Prostate gland (tissue), 2 donors: ENCODE measurements at regions not wholly inside any gene's neighbourhood (a gene's known extent, or its start where the extent isn't known, plus 50 kb on each side); places are given as distances from the start of the nearest gene placed in this dataset.

Experiments
- CTCF ChIP-seq, 4 experiments: fragments of 200-600 bp in 2 of 4; fragments of 450-650 bp in 2 of 4; sonication (generic) in 2 of 4; IDR thresholded peaks; 1 replicate in 3 of 4; 2 replicates in 1 of 4; pipeline ENCODE4 v1.5.1; 2016 to 2019; ENCODE audit warnings: antibody characterized with exemption in 4 of 4, mild to moderate bottlenecking in 2 of 4, moderate library complexity in 2 of 4
- POLR2A ChIP-seq: fragments of 450-650 bp; IDR thresholded peaks from one replicate; pipeline ENCODE4 v1.6.1; 2016; ENCODE audit warnings: antibody characterized with exemption, mild to moderate bottlenecking

GRCh38 chr11:90630176-90630575, 407.3 kb upstream of the CHORDC1 start:
- TF ChIP-seq CTCF (IDR thresholded peaks at IDR 0.05) (no peak), POLR2A (no peak)
